Activated T-helper 1 cell treated with anti-CD3 and anti-CD28 coated beads, Interleukin-12 subunit alpha, Interleukin-12 subunit beta, Interleukin-2, Interleukin-4 antibody, amounts not matched to agents 30 ng/mL and 10 ng/mL and 1 ng/mL, durations not matched to agents 14 hours and 24 hours and 36 hours (primary cell): ENCODE measurements at regions not wholly inside any gene's neighbourhood (a gene's known extent, or its start where the extent isn't known, plus 50 kb on each side); places are given as distances from the start of the nearest gene placed in this dataset.

ENCODE experiments used
- DNase-seq: peaks from one replicate; pipeline ENCODE4 v3.0.0; 2021; ENCODE audit warnings: low spot score
- H3K27ac Mint-ChIP-seq: one replicate; pipeline ENCODE4 v1.8.0; 2021; ENCODE audit warnings: mild to moderate bottlenecking, mixed read lengths
- H3K27me3 Mint-ChIP-seq: one replicate; pipeline ENCODE4 v1.8.0; 2022; ENCODE audit warnings: mild to moderate bottlenecking, moderate library complexity, mixed read lengths; ENCODE audit not compliant: insufficient read depth
- H3K36me3 Mint-ChIP-seq: one replicate; pipeline ENCODE4 v1.8.0; 2021; ENCODE audit warnings: low read depth, mixed read lengths
- H3K4me1 Mint-ChIP-seq: one replicate; pipeline ENCODE4 v1.8.0; 2021; ENCODE audit warnings: low read depth, mixed read lengths
- H3K4me3 Mint-ChIP-seq: one replicate; pipeline ENCODE4 v1.8.0; 2021; ENCODE audit warnings: mild to moderate bottlenecking, moderate library complexity, mixed read lengths
- H3K9me3 Mint-ChIP-seq: one replicate; pipeline ENCODE4 v1.8.0; 2021; ENCODE audit warnings: mixed read lengths
- intact Hi-C: fragments of 100-400 bp; cut with micrococcal nuclease; formaldehyde crosslinking; loops from one replicate; pipeline ENCODE4 v1.15.1; 2024

GRCh38 chr3:31145062-31145461 lies 250.6 kb upstream of the GADL1 start:
- no peak for DNase-seq
- intact Hi-C loops = no loop called here
- H3K4me3 Mint-ChIP-seq = no peak overlapping the region
- no peak overlapping the region for H3K27ac Mint-ChIP-seq
- peaks cover 22% of the 10 kb centered on the region for H3K9me3 Mint-ChIP-seq
- peaks cover 2% of the 10 kb centered on the region for H3K27me3 Mint-ChIP-seq
- no peaks in the 10 kb centered on the region for H3K4me1 Mint-ChIP-seq
- peaks cover 9% of the 10 kb centered on the region for H3K36me3 Mint-ChIP-seq

- Mint-ChIP-seq H3K9me3 (peaks cover 37% of the 10 kb centered on the region), H3K4me1 (no peaks in the 10 kb centered on the region)
- intact Hi-C loops = no loop called here
Measured at GRCh38 chr3:31147550-31147949, 253.1 kb upstream of the GADL1 start.

GRCh38 chr3:31157047-31157694 lies 262.7 kb upstream of the GADL1 start:
- intact Hi-C loops = no loop called here
- peaks cover 3% of the 10 kb centered on the region for H3K9me3 Mint-ChIP-seq
- peak overlapping the region; percentile 43 for H3K4me3 Mint-ChIP-seq
- peaks cover 12% of the 10 kb centered on the region for H3K4me1 Mint-ChIP-seq
- H3K27ac Mint-ChIP-seq = no peak overlapping the region
- H3K36me3 Mint-ChIP-seq = peaks cover 2% of the 10 kb centered on the region
- H3K27me3 Mint-ChIP-seq = no peaks in the 10 kb centered on the region
- DNase-seq = no peak

More at GRCh38 chr3:31147550-31147949, 253.1 kb upstream of the GADL1 start:
- H3K36me3 Mint-ChIP-seq = peaks cover 12% of the 10 kb centered on the region
- no peak overlapping the region for H3K27ac Mint-ChIP-seq
- H3K4me3 Mint-ChIP-seq = no peak overlapping the region
- H3K27me3 Mint-ChIP-seq = peaks cover 2% of the 10 kb centered on the region
- DNase-seq = no peak

GRCh38 chr3:31157893-31158620 lies 263.6 kb upstream of the GADL1 start:
- H3K27ac Mint-ChIP-seq = no peak overlapping the region
- H3K27me3 Mint-ChIP-seq = no peaks in the 10 kb centered on the region
- peaks cover 3% of the 10 kb centered on the region for H3K9me3 Mint-ChIP-seq
- no peak for DNase-seq
- H3K4me3 Mint-ChIP-seq = no peak overlapping the region
- H3K4me1 Mint-ChIP-seq = peaks cover 12% of the 10 kb centered on the region
- peaks cover 2% of the 10 kb centered on the region for H3K36me3 Mint-ChIP-seq
- intact Hi-C loops = no loop called here

GRCh38 chr3:31159331-31160039 lies 265.0 kb upstream of the GADL1 start:
- Mint-ChIP-seq H3K9me3 (peaks cover 3% of the 10 kb centered on the region), H3K27me3 (no peaks in the 10 kb centered on the region), H3K27ac (no peak overlapping the region), H3K4me1 (peaks cover 12% of the 10 kb centered on the region), H3K4me3 (no peak overlapping the region), H3K36me3 (peaks cover 2% of the 10 kb centered on the region)
- intact Hi-C loops = no loop called here
- DNase-seq = no peak

- no peak for DNase-seq
- H3K9me3 Mint-ChIP-seq = peaks cover under 1% of the 10 kb centered on the region
- H3K27ac Mint-ChIP-seq = no peak overlapping the region
- H3K4me3 Mint-ChIP-seq = no peak overlapping the region
- H3K36me3 Mint-ChIP-seq = no peaks in the 10 kb centered on the region
- H3K4me1 Mint-ChIP-seq = peaks cover 14% of the 10 kb centered on the region
- intact Hi-C loops = no loop called here
- no peaks in the 10 kb centered on the region for H3K27me3 Mint-ChIP-seq
Measured at GRCh38 chr3:31161889-31162288, 267.4 kb upstream of the GADL1 start.

- no peak overlapping the region for H3K4me3 Mint-ChIP-seq
- H3K36me3 Mint-ChIP-seq = no peaks in the 10 kb centered on the region
- DNase-seq = no peak
- peaks cover 15% of the 10 kb centered on the region for H3K4me1 Mint-ChIP-seq
- H3K27me3 Mint-ChIP-seq = no peaks in the 10 kb centered on the region
- H3K27ac Mint-ChIP-seq = no peak overlapping the region
- intact Hi-C loops = no loop called here
- no peaks in the 10 kb centered on the region for H3K9me3 Mint-ChIP-seq
Measured at GRCh38 chr3:31164381-31164780, 269.9 kb upstream of the GADL1 start.

GRCh38 chr3:31165399-31165860 lies 271.0 kb upstream of the GADL1 start:
- no peaks in the 10 kb centered on the region for H3K36me3 Mint-ChIP-seq
- DNase-seq = no peak
- no peak overlapping the region for H3K4me3 Mint-ChIP-seq
- no peak overlapping the region for H3K27ac Mint-ChIP-seq
- intact Hi-C loops = no loop called here
- no peaks in the 10 kb centered on the region for H3K27me3 Mint-ChIP-seq
- H3K9me3 Mint-ChIP-seq = no peaks in the 10 kb centered on the region
- H3K4me1 Mint-ChIP-seq = peaks cover 15% of the 10 kb centered on the region

GRCh38 chr3:31166249-31166885 lies 271.9 kb upstream of the GADL1 start:
- H3K27ac Mint-ChIP-seq = no peak overlapping the region
- no peaks in the 10 kb centered on the region for H3K36me3 Mint-ChIP-seq
- H3K4me3 Mint-ChIP-seq = no peak overlapping the region
- H3K4me1 Mint-ChIP-seq = peaks cover 21% of the 10 kb centered on the region
- H3K9me3 Mint-ChIP-seq = peaks cover 3% of the 10 kb centered on the region
- intact Hi-C loops = no loop called here
- H3K27me3 Mint-ChIP-seq = no peaks in the 10 kb centered on the region
- DNase-seq = no peak

GRCh38 chr3:31167666-31168065 lies 273.2 kb upstream of the GADL1 start:
- peaks cover 3% of the 10 kb centered on the region for H3K36me3 Mint-ChIP-seq
- no peak overlapping the region for H3K27ac Mint-ChIP-seq
- intact Hi-C loops = no loop called here
- no peaks in the 10 kb centered on the region for H3K27me3 Mint-ChIP-seq
- H3K4me1 Mint-ChIP-seq = peaks cover 29% of the 10 kb centered on the region
- no peak for DNase-seq
- H3K4me3 Mint-ChIP-seq = no peak overlapping the region
- H3K9me3 Mint-ChIP-seq = peaks cover 4% of the 10 kb centered on the region

- H3K4me1 Mint-ChIP-seq = peaks cover 31% of the 10 kb centered on the region
- no peak overlapping the region for H3K27ac Mint-ChIP-seq
- peaks cover 4% of the 10 kb centered on the region for H3K9me3 Mint-ChIP-seq
- no peaks in the 10 kb centered on the region for H3K27me3 Mint-ChIP-seq
- intact Hi-C loops = no loop called here
- peaks cover 5% of the 10 kb centered on the region for H3K36me3 Mint-ChIP-seq
- DNase-seq = no peak
- no peak overlapping the region for H3K4me3 Mint-ChIP-seq
Measured at GRCh38 chr3:31170932-31171670, 276.6 kb upstream of the GADL1 start.

GRCh38 chr3:31172336-31172735 lies 277.9 kb upstream of the GADL1 start:
- Mint-ChIP-seq H3K27me3 (no peaks in the 10 kb centered on the region), H3K4me1 (peaks cover 27% of the 10 kb centered on the region), H3K36me3 (peaks cover 6% of the 10 kb centered on the region), H3K4me3 (no peak overlapping the region), H3K9me3 (peaks cover 5% of the 10 kb centered on the region), H3K27ac (no peak overlapping the region)
- intact Hi-C loops = no loop called here
- DNase-seq = no peak
